Right atrium auricular region (tissue), 2 donors: ENCODE measurements at regions not wholly inside any gene's neighbourhood (a gene's known extent, or its start where the extent isn't known, plus 50 kb on each side); places are given as distances from the start of the nearest gene placed in this dataset.

Experiments used
- DNase-seq: peaks from one replicate; pipeline ENCODE4 v3.0.0-alpha.2; 2019; ENCODE audit warnings: low spot score
- H3K27ac ChIP-seq, 2 donors: fragments of 200-600 bp; sonication (generic); 1 replicate in 1 of 2; 2 replicates in 1 of 2; pipeline ENCODE4 v1.5.1; 2016 to 2019
- H3K27me3 ChIP-seq, 2 donors: fragments of 200-600 bp; sonication (generic); one replicate each; pipeline versions ENCODE4 v1.5.1 to v1.6.0; 2017 to 2019
- H3K36me3 ChIP-seq: fragments of 200-600 bp; sonication (generic); one replicate; pipeline ENCODE4 v1.5.1; 2016
- H3K4me1 ChIP-seq, 2 donors: fragments of 200-600 bp; sonication (generic); one replicate each; pipeline versions ENCODE4 v1.5.1 to v1.6.0; 2017 to 2019
- H3K4me3 ChIP-seq, 2 donors: fragments of 200-600 bp; sonication (generic); 1 replicate in 1 of 2; 2 replicates in 1 of 2; pipeline ENCODE4 v1.5.1; 2017 to 2019; ENCODE audit warnings: mild to moderate bottlenecking in 1 of 2, moderate library complexity in 1 of 2
- H3K9me3 ChIP-seq, 2 donors: fragments of 200-600 bp; sonication (generic); one replicate each; pipeline ENCODE4 v1.5.1; 2019
- TF ChIP-seq, protein P1 (sequence below), 2 donors: fragments of 200-600 bp; sonication (generic); IDR thresholded peaks; one replicate each; pipeline ENCODE4 v1.5.1; 2019; ENCODE audit warnings: antibody characterized with exemption in 2 of 2

DNA sequence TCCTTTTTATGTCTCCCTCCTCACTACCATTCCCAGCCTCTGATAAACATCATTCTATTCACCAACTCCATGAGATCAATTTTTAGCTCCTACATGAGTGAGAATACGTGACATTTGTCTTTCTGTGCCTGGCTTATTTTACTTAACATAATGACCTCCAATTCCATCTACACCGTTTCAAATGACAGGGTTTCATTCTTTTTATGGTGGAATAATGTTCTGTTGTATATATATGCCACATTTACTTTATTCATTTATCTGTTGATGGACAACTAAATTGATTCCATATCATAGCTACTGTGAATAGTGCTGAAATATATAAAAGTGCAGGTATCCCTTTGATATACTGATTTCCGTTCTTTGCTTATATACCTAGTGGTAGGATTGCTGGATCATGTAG is 503.9 kb downstream of the SMARCA1 start:
- no peak for DNase-seq
- H3K27ac ChIP-seq: no peak overlapping the region
- H3K9me3 ChIP-seq: peaks cover 0 to 10% of the 10 kb centered on the region in 2 donors
- H3K36me3 ChIP-seq: no peaks in the 10 kb centered on the region
- H3K4me1 ChIP-seq: no peaks in the 10 kb centered on the region
- no peaks in the 10 kb centered on the region for H3K27me3 ChIP-seq
- H3K4me3 ChIP-seq: no peak overlapping the region
- TF ChIP-seq, protein P1, sequence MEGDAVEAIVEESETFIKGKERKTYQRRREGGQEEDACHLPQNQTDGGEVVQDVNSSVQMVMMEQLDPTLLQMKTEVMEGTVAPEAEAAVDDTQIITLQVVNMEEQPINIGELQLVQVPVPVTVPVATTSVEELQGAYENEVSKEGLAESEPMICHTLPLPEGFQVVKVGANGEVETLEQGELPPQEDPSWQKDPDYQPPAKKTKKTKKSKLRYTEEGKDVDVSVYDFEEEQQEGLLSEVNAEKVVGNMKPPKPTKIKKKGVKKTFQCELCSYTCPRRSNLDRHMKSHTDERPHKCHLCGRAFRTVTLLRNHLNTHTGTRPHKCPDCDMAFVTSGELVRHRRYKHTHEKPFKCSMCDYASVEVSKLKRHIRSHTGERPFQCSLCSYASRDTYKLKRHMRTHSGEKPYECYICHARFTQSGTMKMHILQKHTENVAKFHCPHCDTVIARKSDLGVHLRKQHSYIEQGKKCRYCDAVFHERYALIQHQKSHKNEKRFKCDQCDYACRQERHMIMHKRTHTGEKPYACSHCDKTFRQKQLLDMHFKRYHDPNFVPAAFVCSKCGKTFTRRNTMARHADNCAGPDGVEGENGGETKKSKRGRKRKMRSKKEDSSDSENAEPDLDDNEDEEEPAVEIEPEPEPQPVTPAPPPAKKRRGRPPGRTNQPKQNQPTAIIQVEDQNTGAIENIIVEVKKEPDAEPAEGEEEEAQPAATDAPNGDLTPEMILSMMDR (IDR thresholded peaks at IDR 0.05): no peak

DNA sequence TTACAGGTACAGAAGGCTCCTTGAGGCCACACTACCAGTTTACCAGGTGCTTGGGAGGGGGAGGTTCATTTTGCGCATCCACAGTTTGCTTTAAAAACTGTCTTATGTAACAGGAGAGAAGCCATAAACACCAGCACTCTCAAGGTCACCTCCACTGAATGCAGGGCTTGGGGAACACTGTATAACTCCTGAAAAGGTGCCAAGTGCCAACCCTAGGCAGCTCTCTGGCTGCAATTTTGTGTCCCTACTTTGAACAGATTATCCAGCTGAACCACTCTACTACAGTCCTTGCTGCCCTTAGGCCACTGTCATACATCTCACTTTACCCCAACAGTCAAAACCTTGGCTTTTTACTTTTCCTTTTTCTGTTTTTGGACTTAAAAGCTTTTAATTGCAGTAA is 507.9 kb downstream of the SMARCA1 start:
- Histone ChIP-seq H3K4me1 (no peaks in the 10 kb centered on the region), H3K27me3 (no peaks in the 10 kb centered on the region), H3K27ac (no peak overlapping the region), H3K4me3 (no peak overlapping the region), H3K36me3 (no peaks in the 10 kb centered on the region), H3K9me3 (no peaks in the 10 kb centered on the region)
- no peak for DNase-seq
- TF ChIP-seq, protein P1 (IDR thresholded peaks at IDR 0.05): no peak

DNA sequence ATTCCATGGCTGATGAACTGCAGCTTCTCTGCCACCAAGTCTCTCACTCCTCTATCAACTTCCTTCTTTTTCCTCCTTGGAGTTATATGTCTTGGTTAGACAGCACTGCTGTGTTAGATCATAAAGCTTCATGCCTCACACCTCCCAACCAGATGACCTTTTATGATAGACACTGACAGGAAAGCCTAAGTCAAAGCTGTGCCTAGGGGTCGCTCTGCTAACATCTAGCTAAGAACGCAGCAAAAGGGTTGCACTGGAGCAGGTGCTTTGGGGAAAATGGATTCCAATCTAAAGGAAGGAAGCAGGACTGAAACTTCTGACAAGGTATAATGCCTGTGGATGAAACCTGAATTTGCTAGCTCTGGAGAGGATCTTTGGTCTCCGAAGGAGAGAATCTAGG is 509.7 kb downstream of the SMARCA1 start:
- Histone ChIP-seq H3K4me3 (no peak overlapping the region), H3K27me3 (no peaks in the 10 kb centered on the region), H3K27ac (no peak overlapping the region), H3K36me3 (no peaks in the 10 kb centered on the region), H3K9me3 (no peaks in the 10 kb centered on the region), H3K4me1 (no peaks in the 10 kb centered on the region)
- no peak for DNase-seq
- TF ChIP-seq, protein P1 (IDR thresholded peaks at IDR 0.05): no peak

DNA sequence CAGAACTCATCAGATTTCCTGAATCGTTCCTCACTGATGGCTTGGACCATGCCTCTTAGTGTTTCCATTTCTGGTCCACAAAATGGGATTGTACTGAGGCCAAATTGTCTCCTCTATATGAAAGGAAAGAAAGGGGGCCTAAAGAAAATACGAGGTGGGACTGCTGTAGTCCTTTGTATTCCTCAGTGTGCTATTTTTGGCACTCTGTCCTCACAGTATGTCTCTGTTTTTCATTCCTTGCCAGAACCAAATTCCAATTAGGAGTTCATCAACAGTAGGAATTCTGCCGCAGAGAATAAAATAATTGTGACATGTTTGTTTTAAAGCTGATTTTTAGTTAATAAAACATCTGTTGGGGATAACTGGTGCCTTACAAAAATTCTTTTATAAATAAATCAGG is 515.7 kb downstream of the SMARCA1 start:
- TF ChIP-seq, protein P1 (IDR thresholded peaks at IDR 0.05): no peak
- no peaks in the 10 kb centered on the region for H3K36me3 ChIP-seq
- no peak for DNase-seq

DNA sequence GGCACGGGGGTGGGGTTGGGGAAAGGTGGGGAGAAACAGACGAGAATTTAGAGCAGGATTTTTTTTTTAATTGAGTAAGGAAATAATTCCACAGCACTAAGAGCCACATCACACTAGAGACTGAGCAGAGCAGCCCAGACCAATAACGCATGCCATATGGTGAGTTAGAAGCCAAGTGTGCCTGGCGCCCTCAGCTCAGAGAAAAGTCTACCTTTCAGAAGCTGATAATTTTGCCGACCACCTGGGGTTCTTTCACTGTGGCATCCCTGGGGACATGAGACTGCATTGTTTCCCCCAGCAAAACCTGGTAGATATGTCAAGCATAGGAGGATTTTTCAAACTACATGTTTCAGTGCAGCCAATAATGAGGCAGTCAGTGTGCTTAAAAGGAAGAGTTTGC is 516.8 kb downstream of the SMARCA1 start:
- DNase-seq: no peak
- Histone ChIP-seq H3K4me1 (no peaks in the 10 kb centered on the region), H3K27me3 (no peaks in the 10 kb centered on the region), H3K27ac (no peak overlapping the region), H3K9me3 (peaks cover 0 to under 1% of the 10 kb centered on the region in 2 donors), H3K36me3 (no peaks in the 10 kb centered on the region), H3K4me3 (no peak overlapping the region)
- TF ChIP-seq, protein P1 (IDR thresholded peaks at IDR 0.05): no peak

More for the DNA sequence above, 515.7 kb downstream of the SMARCA1 start:
- Histone ChIP-seq H3K27ac (no peak overlapping the region), H3K27me3 (no peaks in the 10 kb centered on the region), H3K9me3 (no peaks in the 10 kb centered on the region), H3K4me1 (no peaks in the 10 kb centered on the region), H3K4me3 (no peak overlapping the region)

DNA sequence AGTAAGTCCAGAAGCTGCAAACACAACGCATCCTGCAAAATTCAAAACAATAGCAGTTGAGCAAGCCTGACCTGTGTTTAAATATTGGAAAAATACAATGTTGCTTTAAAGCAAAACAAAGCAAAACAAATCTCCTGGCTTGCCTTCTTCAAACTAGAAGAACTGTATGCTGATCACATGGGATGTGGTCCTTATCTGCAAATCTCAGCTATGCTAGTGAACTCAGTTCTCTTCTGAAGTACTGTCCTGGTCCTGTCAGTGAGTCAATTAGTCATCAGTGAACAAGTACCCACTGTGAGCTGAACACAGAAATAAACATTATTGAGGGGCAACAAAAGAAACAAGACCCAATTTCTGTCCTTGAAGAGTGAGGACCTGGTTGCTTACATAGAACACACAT is 522.5 kb downstream of the SMARCA1 start:
- no peaks in the 10 kb centered on the region for H3K27me3 ChIP-seq
- H3K36me3 ChIP-seq: no peaks in the 10 kb centered on the region
- TF ChIP-seq, protein P1 (IDR thresholded peaks at IDR 0.05): no peak
- no peak overlapping the region for H3K27ac ChIP-seq
- H3K9me3 ChIP-seq: peaks cover 0 to 3% of the 10 kb centered on the region in 2 donors
- no peak for DNase-seq
- no peaks in the 10 kb centered on the region for H3K4me1 ChIP-seq
- H3K4me3 ChIP-seq: no peak overlapping the region
